Gastroesophageal sphincter (tissue), 3 donors: ENCODE measurements at regions not wholly inside any gene's neighbourhood (a gene's known extent, or its start where the extent isn't known, plus 50 kb on each side); places are given as distances from the start of the nearest gene placed in this dataset.

Experiments
- CTCF ChIP-seq, 4 experiments: fragments of 200-600 bp in 2 of 4; fragments of 450-650 bp in 2 of 4; sonication (generic) in 1 of 4; IDR thresholded peaks; one replicate each; pipeline ENCODE4 v1.5.1; 2017 to 2019; ENCODE audit warnings: antibody characterized with exemption in 4 of 4, mild to moderate bottlenecking in 2 of 4, moderate library complexity in 2 of 4
- POLR2A ChIP-seq, 2 donors: fragments of 450-650 bp; IDR thresholded peaks; one replicate each; pipeline ENCODE4 v1.6.1; 2017; ENCODE audit warnings: antibody characterized with exemption in 2 of 2, mild to moderate bottlenecking in 2 of 2, moderate library complexity in 1 of 2

GRCh38 chr4:163631288-163631687 lies 136.8 kb downstream of the TMA16 start:
- TF ChIP-seq CTCF (IDR thresholded peaks at IDR 0.05) (no peak), POLR2A (IDR thresholded peaks at IDR 0.05) (no peak)
